Eye (tissue), 1 donor: ENCODE measurements at regions not wholly inside any gene's neighbourhood (a gene's known extent, or its start where the extent isn't known, plus 50 kb on each side); places are given as distances from the start of the nearest gene placed in this dataset.
A peak's percentile ranks its signal among the peaks of the same experiment; 100 is the strongest.

ENCODE experiments used
- DNase-seq: peaks from one replicate; pipeline ENCODE4 v3.0.0-alpha.2; 2015

GRCh38 chr4:183763990-183764754, 105.1 kb downstream of the TRAPPC11 start:
- no peak for DNase-seq

GRCh38 chr4:183765251-183765911, 106.3 kb downstream of the TRAPPC11 start:
- DNase-seq, result peak; percentile 73

- DNase-seq, result no peak
Measured at GRCh38 chr4:183766140-183766539, 107.0 kb downstream of the TRAPPC11 start.

GRCh38 chr4:183770906-183771305, 111.8 kb downstream of the TRAPPC11 start:
- DNase-seq, result no peak

- no peak for DNase-seq
Measured at GRCh38 chr4:183772361-183772760, 113.3 kb downstream of the TRAPPC11 start.

- no peak for DNase-seq
Measured at GRCh38 chr4:183773790-183774189, 114.7 kb downstream of the TRAPPC11 start.

- no peak for DNase-seq
Measured at GRCh38 chr4:183783306-183783705, 121.8 kb upstream of the STOX2 start.

- peak; percentile 54 for DNase-seq
Measured at GRCh38 chr4:183783991-183784553, 121.0 kb upstream of the STOX2 start.

- DNase-seq, result no peak
Measured at GRCh38 chr4:183788308-183788905, 116.7 kb upstream of the STOX2 start.

GRCh38 chr4:183789657-183790056, 115.5 kb upstream of the STOX2 start:
- no peak for DNase-seq

- DNase-seq, result no peak
Measured at GRCh38 chr4:183790661-183791060, 114.4 kb upstream of the STOX2 start.

- DNase-seq, result peak; percentile 51
Measured at GRCh38 chr4:183797011-183797444, 108.1 kb upstream of the STOX2 start.

- DNase-seq, result peak; percentile 69
Measured at GRCh38 chr4:183797445-183798300, 107.4 kb upstream of the STOX2 start.

- peak; percentile 71 for DNase-seq
Measured at GRCh38 chr4:183798301-183799253, 106.5 kb upstream of the STOX2 start.

- DNase-seq, result no peak
Measured at GRCh38 chr4:183801457-183802165, 103.5 kb upstream of the STOX2 start.

- no peak for DNase-seq
Measured at GRCh38 chr4:183806341-183806740, 98.8 kb upstream of the STOX2 start.

- DNase-seq, result no peak
Measured at GRCh38 chr4:183807420-183808096, 97.5 kb upstream of the STOX2 start.

- DNase-seq, result no peak
Measured at GRCh38 chr4:183808097-183808456, 97.0 kb upstream of the STOX2 start.

GRCh38 chr4:183812567-183812966, 92.5 kb upstream of the STOX2 start:
- no peak for DNase-seq

GRCh38 chr4:183814461-183814860, 90.6 kb upstream of the STOX2 start:
- DNase-seq, result no peak
